ENCODE measurements at regions not wholly inside any gene's neighbourhood (a gene's known extent, or its start where the extent isn't known, plus 50 kb on each side); places are given as distances from the start of the nearest gene placed in this dataset.

DNA sequence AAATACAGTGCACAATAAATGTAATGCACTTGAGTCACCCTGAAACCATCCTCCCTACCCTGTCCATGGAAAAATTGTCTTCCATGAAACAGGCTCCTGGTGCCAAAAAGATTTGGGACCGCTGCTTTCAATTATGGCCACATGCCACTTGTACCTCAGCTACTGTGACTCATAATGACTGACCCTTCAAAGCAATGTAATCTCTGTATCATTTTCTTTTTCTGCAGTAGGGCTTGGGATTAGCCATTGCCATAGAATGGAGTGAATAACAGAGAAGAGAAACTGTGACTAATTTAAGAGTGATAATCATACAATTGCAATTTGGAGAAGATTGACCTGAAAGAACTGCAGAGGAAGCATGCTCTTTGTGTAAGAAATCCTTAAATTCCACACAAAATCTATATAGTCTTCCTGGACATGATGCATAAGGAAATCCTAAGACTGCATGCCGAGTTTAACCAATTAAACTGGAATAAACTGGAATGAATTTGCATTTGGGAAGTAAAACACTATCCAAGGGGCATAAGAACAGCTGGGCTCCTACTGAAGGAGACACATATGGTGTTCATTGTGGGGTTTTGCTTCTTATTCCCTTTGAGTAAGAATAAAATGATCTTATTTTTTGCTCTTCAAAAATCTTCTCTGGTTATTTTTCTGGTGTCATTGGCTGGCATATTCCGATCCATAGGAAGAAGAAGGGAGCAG is 59.5 kb upstream of the SLC7A1 start:
- TF ChIP-seq, protein P1, sequence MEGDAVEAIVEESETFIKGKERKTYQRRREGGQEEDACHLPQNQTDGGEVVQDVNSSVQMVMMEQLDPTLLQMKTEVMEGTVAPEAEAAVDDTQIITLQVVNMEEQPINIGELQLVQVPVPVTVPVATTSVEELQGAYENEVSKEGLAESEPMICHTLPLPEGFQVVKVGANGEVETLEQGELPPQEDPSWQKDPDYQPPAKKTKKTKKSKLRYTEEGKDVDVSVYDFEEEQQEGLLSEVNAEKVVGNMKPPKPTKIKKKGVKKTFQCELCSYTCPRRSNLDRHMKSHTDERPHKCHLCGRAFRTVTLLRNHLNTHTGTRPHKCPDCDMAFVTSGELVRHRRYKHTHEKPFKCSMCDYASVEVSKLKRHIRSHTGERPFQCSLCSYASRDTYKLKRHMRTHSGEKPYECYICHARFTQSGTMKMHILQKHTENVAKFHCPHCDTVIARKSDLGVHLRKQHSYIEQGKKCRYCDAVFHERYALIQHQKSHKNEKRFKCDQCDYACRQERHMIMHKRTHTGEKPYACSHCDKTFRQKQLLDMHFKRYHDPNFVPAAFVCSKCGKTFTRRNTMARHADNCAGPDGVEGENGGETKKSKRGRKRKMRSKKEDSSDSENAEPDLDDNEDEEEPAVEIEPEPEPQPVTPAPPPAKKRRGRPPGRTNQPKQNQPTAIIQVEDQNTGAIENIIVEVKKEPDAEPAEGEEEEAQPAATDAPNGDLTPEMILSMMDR (IDR thresholded peaks at IDR 0.05) = no peak
- no peak for TF ChIP-seq POLR2A (IDR thresholded peaks at IDR 0.05)

All from heart left ventricle (tissue), 13 donors.